ENCODE measurements at regions not wholly inside any gene's neighbourhood (a gene's known extent, or its start where the extent isn't known, plus 50 kb on each side); places are given as distances from the start of the nearest gene placed in this dataset.

DNA sequence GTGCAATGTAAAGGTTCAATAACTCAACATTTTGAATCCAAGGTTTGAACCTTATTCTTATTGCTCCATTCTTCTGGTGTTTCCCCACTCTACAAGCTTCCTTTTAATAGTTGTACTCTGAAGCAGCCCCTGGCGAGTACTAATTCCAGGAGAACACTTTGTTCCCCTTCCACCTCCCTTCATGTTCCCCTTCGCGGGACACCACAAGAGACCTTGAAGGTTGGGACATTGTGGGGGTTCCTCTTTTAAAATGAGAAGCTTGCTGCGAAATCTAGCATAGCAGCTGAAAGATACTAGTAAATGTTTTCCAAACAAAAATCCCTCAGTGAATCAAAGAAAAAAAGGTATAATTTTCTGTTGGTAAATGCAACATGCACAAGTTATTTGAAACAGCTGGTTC is 626.3 kb upstream of the LRRC4C start:
- TF ChIP-seq ZNF274 (IDR thresholded peaks at IDR 0.05; ENCODE audit: low read depth, low read length) (no peak), SUZ12 (IDR thresholded peaks at IDR 0.05; ENCODE audit: extremely low read depth, insufficient read depth, insufficient read length) (no peak), YY1 (IDR thresholded peaks at IDR 0.05; ENCODE audit: insufficient read depth, insufficient read length) (no peak)

Data from NT2/D1 (cell line).